HPDE6-E6E7 (cell line): ENCODE measurements at regions not wholly inside any gene's neighbourhood (a gene's known extent, or its start where the extent isn't known, plus 50 kb on each side); places are given as distances from the start of the nearest gene placed in this dataset.
"Not testable (repeated sequence)": the region's sequence is repeated elsewhere in the genome, so short reads cannot be mapped to it uniquely, and the experiment has no call there.

Experiments used
- DNase-seq: peaks from one replicate; pipeline ENCODE4 v3.0.0; 2011; ENCODE audit warnings: missing footprints; ENCODE audit errors: extremely low spot score

- DNase-seq: no peak
These were observed 1106.0 kb downstream of the RPIA start for GRCh38 chr2:89797320-89798038.

GRCh38 chr2:89801207-89801606 lies 1109.7 kb downstream of the RPIA start:
- not testable (repeated sequence) for DNase-seq

- DNase-seq: not testable (repeated sequence)
These were observed 1114.9 kb downstream of the RPIA start for GRCh38 chr2:89806363-89806762.

- no peak for DNase-seq
These were observed 1119.8 kb downstream of the RPIA start for GRCh38 chr2:89811295-89811694.

GRCh38 chr2:89811910-89812309 lies 1120.4 kb downstream of the RPIA start:
- DNase-seq: not testable (repeated sequence)

- not testable (repeated sequence) for DNase-seq
These were observed 1122.9 kb downstream of the RPIA start for GRCh38 chr2:89814359-89814758.

GRCh38 chr2:89818873-89819272 lies 1127.4 kb downstream of the RPIA start:
- no peak for DNase-seq

GRCh38 chr2:89819809-89820208 lies 1128.3 kb downstream of the RPIA start:
- DNase-seq: no peak

- DNase-seq: no peak
These were observed 1128.8 kb downstream of the RPIA start for GRCh38 chr2:89820248-89820647.

GRCh38 chr2:89821455-89821945 lies 1130.0 kb downstream of the RPIA start:
- DNase-seq: no peak

- not testable (repeated sequence) for DNase-seq
These were observed 1130.9 kb downstream of the RPIA start for GRCh38 chr2:89822342-89822741.

- no peak for DNase-seq
These were observed 1132.1 kb downstream of the RPIA start for GRCh38 chr2:89823556-89823955.

GRCh38 chr2:89825034-89825433 lies 1133.6 kb downstream of the RPIA start:
- no peak for DNase-seq

- DNase-seq: not testable (repeated sequence)
These were observed 1135.3 kb downstream of the RPIA start for GRCh38 chr2:89826741-89827140.

- DNase-seq: not testable (repeated sequence)
These were observed 1136.4 kb downstream of the RPIA start for GRCh38 chr2:89827829-89828228.

- not testable (repeated sequence) for DNase-seq
These were observed 1136.9 kb downstream of the RPIA start for GRCh38 chr2:89828416-89828815.

GRCh38 chr2:89828961-89829631 lies 1137.6 kb downstream of the RPIA start:
- not testable (repeated sequence) for DNase-seq

- no peak for DNase-seq
These were observed 1138.4 kb downstream of the RPIA start for GRCh38 chr2:89829828-89830227.

GRCh38 chr2:89830341-89831218 lies 1139.1 kb downstream of the RPIA start:
- not testable (repeated sequence) for DNase-seq

- DNase-seq: no peak
These were observed 1140.4 kb downstream of the RPIA start for GRCh38 chr2:89831641-89832498.
